Bronchial epithelial cell (primary cell): ENCODE measurements at regions not wholly inside any gene's neighbourhood (a gene's known extent, or its start where the extent isn't known, plus 50 kb on each side); places are given as distances from the start of the nearest gene placed in this dataset.

Experiments used
- DNase-seq: peaks from one replicate; pipeline ENCODE4 v3.0.0-alpha.2; 2010; ENCODE audit warnings: low read depth
- FAIRE-seq: peaks from 2 replicates; lab custom pipeline; 2011; peaks lifted over from hg19 to GRCh38; lab: Jason Lieb, UNC
- H3K27me3 ChIP-seq: 2 replicates; pipeline ENCODE4 v1.5.1; 2011; ENCODE audit warnings: low read length; ENCODE audit not compliant: control insufficient read depth, insufficient read depth
- H3K36me3 ChIP-seq: 2 replicates; pipeline ENCODE4 v1.5.1; 2011; ENCODE audit warnings: low read length; ENCODE audit not compliant: control insufficient read depth, insufficient read depth
- H3K4me3 ChIP-seq: 2 replicates; pipeline ENCODE4 v1.5.1; 2011; ENCODE audit warnings: mild to moderate bottlenecking, low read depth, low read length, control low read depth
- TF ChIP-seq, protein P1 (sequence below): IDR thresholded peaks from 2 replicates; pipeline ENCODE4 v1.5.1; 2011; ENCODE audit warnings: mild to moderate bottlenecking, moderate library complexity, low read length, control low read depth, inconsistent platforms; ENCODE audit not compliant: insufficient read depth, severe bottlenecking

DNA sequence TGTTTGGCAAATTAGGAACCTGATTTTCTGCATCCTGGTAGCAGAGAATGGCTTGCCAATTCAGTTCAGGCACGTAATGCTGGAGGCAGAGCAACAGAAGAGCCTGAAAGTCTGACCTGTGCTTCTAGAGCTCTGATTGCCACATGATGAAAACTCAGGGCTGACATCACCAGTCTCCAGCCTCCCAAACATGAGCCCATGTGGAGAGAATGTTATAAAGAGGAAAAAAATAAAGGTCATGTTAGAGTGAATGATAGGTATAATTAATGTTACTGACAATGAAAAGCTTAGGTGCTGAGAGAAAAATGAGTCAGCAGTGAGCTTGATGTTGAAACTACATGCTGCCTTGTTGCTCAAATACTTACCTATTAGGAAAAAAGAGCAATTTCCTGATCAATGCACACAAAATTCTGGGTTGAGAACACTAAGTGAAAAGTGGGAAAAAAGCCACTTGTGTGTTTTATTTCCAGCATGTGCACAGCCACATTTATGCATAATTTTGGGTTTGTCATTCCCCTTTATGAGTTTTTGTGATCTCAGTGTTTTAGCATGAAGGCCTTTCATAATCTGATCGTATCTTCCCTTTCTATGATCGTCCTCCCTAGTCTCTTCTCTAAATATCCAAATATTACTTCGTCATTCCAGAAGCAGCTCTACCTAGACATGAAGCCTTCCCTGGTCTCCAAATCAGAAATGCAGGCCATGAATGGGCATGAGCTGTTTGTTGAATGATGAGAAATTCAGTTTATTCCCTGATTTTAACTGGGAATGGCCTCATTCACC is 113.3 kb upstream of the CPEB2 start:
- Histone ChIP-seq H3K4me3 (no peak overlapping the region), H3K36me3 (no peaks in the 10 kb centered on the region), H3K27me3 (no peaks in the 10 kb centered on the region)
- FAIRE-seq (peak; percentile 73), DNase-seq (peak; percentile 94)
- TF ChIP-seq, protein P1, sequence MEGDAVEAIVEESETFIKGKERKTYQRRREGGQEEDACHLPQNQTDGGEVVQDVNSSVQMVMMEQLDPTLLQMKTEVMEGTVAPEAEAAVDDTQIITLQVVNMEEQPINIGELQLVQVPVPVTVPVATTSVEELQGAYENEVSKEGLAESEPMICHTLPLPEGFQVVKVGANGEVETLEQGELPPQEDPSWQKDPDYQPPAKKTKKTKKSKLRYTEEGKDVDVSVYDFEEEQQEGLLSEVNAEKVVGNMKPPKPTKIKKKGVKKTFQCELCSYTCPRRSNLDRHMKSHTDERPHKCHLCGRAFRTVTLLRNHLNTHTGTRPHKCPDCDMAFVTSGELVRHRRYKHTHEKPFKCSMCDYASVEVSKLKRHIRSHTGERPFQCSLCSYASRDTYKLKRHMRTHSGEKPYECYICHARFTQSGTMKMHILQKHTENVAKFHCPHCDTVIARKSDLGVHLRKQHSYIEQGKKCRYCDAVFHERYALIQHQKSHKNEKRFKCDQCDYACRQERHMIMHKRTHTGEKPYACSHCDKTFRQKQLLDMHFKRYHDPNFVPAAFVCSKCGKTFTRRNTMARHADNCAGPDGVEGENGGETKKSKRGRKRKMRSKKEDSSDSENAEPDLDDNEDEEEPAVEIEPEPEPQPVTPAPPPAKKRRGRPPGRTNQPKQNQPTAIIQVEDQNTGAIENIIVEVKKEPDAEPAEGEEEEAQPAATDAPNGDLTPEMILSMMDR, result no peak

DNA sequence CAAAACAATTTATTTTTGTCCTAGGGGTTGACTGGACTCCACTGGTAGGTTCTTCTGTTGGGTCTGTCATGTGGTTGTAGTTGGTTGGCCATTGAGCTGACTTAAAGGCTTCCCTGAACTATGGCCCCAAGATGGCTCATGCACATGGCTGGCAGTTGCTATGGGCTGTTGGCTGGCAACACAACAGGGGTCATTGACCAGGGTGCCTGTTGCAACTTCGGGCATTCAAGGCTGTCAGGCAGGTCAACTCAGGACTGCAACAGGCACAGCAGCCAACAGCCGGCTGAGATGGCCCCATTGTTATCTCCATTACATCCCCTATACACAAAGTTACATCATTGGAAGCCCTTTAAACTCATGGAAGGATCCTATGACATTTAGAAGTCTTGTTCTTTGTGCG is 109.7 kb upstream of the CPEB2 start:
- FAIRE-seq, result no peak
- Histone ChIP-seq H3K4me3 (no peak overlapping the region), H3K36me3 (no peaks in the 10 kb centered on the region), H3K27me3 (no peaks in the 10 kb centered on the region)
- DNase-seq, result no peak
- TF ChIP-seq, protein P1, result no peak

DNA sequence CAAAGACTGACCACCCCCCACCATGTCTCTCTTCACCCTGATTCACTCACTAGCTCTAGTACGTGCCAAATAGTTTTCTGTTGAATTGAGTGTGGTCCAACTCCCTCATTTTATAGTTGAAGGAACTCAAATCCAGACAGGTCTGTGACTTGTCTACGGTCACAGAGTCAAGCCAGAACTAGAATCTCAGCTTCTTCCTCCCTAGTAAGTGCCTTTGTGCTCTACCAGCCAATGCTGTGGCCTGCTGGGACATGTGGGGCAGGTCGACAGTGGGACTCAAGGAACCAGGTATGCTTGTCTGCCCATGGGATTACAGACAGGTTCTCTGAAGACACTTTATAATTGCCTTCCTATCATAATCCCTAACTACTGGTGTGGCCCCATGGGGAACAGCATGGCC is 108.6 kb upstream of the CPEB2 start:
- Histone ChIP-seq H3K36me3 (no peaks in the 10 kb centered on the region), H3K4me3 (no peak overlapping the region), H3K27me3 (no peaks in the 10 kb centered on the region)
- TF ChIP-seq, protein P1, result no peak
- FAIRE-seq, result peak; percentile 64
- peak; percentile 98 for DNase-seq

DNA sequence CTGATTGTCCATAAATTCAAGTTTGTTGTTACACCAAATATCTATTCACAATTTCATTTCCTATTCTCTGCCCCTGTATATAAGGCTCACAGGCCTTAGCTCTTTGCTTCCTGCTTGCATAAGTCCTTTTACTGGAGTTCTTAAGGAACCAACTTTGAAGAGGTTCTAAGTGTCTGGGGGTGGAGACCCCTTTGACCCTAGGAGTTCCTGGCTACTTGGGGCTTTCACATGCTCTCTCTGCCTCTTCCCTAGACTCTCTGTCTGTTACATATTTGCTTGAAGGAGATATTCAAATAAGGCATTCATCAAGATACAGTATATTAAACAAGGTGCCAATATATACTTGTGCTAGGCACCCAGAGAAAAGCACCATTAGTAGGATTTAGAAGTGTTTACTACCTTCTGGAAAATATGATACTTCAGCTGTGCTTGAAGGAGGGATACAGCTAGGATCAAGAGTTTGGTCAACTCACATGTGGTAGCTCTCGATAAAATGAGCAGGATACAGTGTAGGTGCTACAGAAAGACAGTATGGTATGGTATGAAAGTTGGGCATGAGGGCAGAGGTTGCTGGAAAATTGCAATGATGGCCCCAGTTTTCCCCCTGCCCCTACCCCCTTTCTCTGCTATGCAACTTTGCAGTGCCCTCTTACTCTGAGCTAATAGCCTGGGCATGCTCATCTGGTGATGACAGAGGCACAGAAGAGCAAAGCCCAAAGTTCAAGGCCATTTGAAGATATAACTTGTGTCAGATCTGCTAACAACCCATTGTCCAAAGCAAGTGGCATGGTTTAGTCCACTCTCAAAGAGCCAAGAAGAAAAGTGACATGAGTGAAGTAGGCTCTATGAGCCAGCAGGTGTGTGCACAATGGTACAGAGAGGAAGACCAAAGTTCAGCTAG is 107.6 kb upstream of the CPEB2 start:
- TF ChIP-seq, protein P1, result no peak
- no peak for DNase-seq
- Histone ChIP-seq H3K36me3 (no peaks in the 10 kb centered on the region), H3K4me3 (no peak overlapping the region), H3K27me3 (no peaks in the 10 kb centered on the region)
- FAIRE-seq, result peak; percentile 18

DNA sequence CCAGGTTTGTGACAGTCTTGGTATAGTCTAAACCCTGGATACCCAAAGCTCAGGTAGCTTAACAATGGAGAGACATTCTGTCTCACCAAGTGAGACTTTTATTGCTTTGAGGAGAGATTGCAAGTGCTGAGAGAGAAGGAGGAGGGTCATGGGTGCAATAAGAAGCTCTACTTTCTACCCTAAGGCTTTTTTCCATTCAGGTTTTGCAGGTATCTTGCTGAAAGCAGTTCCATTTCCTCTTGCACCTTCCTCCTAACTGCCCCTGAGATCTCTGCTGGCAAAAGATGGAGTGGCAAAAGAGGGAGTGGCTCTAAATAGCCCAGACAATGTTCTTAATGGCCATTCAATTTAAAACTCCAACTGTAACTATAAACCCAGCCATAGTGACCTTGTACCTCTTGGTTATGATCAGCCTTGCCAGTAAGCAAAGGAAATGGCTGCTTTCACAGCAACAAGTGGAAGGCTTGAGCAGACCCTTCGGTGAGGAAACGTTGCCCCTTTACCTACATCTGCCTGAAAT is 105.6 kb upstream of the CPEB2 start:
- Histone ChIP-seq H3K4me3 (no peak overlapping the region), H3K27me3 (no peaks in the 10 kb centered on the region), H3K36me3 (no peaks in the 10 kb centered on the region)
- no peak for DNase-seq
- no peak for FAIRE-seq
- TF ChIP-seq, protein P1, result no peak
